ENCODE measurements at regions not wholly inside any gene's neighbourhood (a gene's known extent, or its start where the extent isn't known, plus 50 kb on each side); places are given as distances from the start of the nearest gene placed in this dataset.

DNA sequence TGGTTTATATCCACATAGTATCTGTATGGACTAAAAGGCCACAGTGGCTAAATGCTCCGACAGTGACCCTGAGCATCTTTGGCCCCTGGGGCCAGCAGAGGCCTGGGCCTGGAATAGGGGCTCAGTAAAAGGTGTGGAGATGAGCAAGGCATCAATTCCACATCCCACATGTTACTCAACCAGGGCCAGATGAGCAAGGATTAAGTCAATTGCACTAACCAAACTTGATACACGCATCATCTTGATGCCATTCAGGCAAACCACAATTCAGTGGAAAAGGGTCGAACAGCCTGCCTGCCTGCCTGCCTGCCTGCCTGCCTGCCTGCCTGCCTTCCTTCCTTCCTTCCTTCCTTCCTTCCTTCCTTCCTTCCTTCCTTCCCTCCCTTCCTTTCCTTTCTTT lies 53.5 kb upstream of the DNAJA2 start:
- Histone ChIP-seq H3K9ac (no peak overlapping the region), H3K4me2 (peak overlapping the region in 4 of 11 experiments; percentile 10 to 14 (median 12); a peak in 4 of 22 replicates)

DNA sequence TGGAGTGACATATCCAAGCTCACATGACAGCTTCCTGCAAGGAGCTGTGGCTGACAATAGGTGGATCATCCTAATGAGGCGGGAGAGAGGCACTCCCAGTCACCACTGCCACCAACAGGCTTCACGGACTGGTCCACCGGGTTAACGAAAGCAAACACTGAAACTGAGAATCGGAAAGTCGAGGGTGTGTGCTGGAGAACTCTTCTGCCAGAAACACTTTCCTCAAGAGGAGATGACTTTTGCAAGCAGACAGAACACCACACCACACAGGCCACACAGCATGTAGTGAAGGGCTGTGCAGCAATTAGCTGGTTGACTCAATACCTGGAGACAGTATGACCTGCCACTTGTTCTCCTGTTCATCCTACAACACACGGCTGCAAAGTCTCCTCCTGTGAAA lies 53.0 kb upstream of the DNAJA2 start:
- H3K9ac ChIP-seq, result no peak overlapping the region
- no peaks in the 10 kb centered on the region for H3K27me3 ChIP-seq
- no peak for TF ChIP-seq Cebpa-rat (IDR thresholded peaks at IDR 0.05)
- peak overlapping the region in 3 of 11 experiments; percentile 10 to 14 (median 11); a peak in 3 of 22 replicates for H3K4me2 ChIP-seq
- H4K20me1 ChIP-seq, result no peaks in the 10 kb centered on the region
- no peaks in the 10 kb centered on the region for H3K36me3 ChIP-seq
- H3K4me3 ChIP-seq, result no peak overlapping the region
- no peaks in the 10 kb centered on the region for H3K9me3 ChIP-seq (replicated peaks in 1 of 11)
- peaks cover 0 to 11% (median 0%) of the 10 kb centered on the region in 10 experiments; a peak in 3 of 20 replicates for H3K4me1 ChIP-seq
- H3K27ac ChIP-seq, result no peak overlapping the region

More for the DNA sequence above, 53.5 kb upstream of the DNAJA2 start:
- TF ChIP-seq Cebpa-rat (IDR thresholded peaks at IDR 0.05), result no peak
- Histone ChIP-seq H3K27ac (no peak overlapping the region), H3K36me3 (no peaks in the 10 kb centered on the region), H3K27me3 (no peaks in the 10 kb centered on the region), H3K4me1 (peaks cover 0 to 11% (median 0%) of the 10 kb centered on the region in 10 experiments; a peak in 3 of 20 replicates), H3K9me3 (replicated peaks in 1 of 11) (no peaks in the 10 kb centered on the region), H4K20me1 (no peaks in the 10 kb centered on the region), H3K4me3 (no peak overlapping the region)

DNA sequence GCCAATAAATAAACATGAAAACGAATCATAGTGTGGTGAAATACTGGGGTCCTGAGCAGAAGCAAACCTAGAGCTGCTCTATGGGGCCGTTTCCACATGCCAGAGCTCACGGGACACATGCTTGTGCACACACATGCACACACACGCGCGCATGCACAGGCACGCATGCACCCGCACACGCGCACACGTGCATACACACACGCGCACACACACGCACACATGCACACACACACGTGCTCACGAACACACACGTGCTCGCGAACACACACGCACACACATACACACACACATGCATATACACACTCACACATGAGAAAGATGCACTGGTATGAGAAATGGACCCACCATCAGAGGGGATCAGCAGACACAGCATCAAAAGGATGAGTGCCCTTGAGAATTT lies 52.2 kb upstream of the DNAJA2 start:
- Histone ChIP-seq H3K4me3 (no peak overlapping the region), H4K20me1 (no peaks in the 10 kb centered on the region), H3K9me3 (replicated peaks in 1 of 11) (no peaks in the 10 kb centered on the region), H3K9ac (no peak overlapping the region), H3K4me2 (no peak overlapping the region), H3K27me3 (no peaks in the 10 kb centered on the region), H3K4me1 (peaks cover 0 to 11% (median 0%) of the 10 kb centered on the region in 10 experiments; a peak in 3 of 20 replicates), H3K27ac (no peak overlapping the region), H3K36me3 (no peaks in the 10 kb centered on the region)
- TF ChIP-seq Cebpa-rat (IDR thresholded peaks at IDR 0.05), result no peak
